ENCODE measurements at regions not wholly inside any gene's neighbourhood (a gene's known extent, or its start where the extent isn't known, plus 50 kb on each side); places are given as distances from the start of the nearest gene placed in this dataset.

DNA sequence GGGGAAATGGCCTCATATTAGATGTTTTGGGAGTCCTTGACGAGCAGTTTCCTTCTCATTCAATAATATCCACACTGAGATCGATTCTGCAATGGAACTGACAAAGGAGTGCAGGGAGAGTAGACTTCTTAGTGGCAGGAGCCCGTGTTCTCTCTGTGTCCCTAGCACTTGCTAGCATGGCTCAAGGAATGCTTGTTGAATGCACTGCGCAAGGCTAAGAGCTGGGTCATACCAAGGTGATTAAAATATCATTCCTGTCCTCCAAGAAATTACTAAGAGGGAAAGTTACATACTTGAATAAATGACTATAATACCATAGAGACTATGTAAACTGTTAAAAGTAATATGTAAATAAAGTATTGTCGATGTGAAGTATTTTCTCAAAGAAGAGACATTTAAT lies 630.1 kb downstream of the IRX1 start:
- no peak for ATAC-seq
- Histone ChIP-seq H3F3A (replicated peaks; ENCODE audit: low read depth) (no peaks in the 10 kb centered on the region), H2AFZ (no peak overlapping the region), H3K27ac (ENCODE audit: low read depth) (no peak overlapping the region), H4K20me1 (replicated peaks; ENCODE audit: insufficient read depth) (no peaks in the 10 kb centered on the region), H3K9me2 (ENCODE audit: insufficient read depth) (0 out of 2 replicates have a peak, but pooled peaks cover 8% of the 10 kb centered on the region), H3K36me3 (ENCODE audit: insufficient read depth) (no peaks in the 10 kb centered on the region), H3K4me1 (ENCODE audit: insufficient read depth) (no peaks in the 10 kb centered on the region), H3K27me3 (ENCODE audit: insufficient read depth) (no peaks in the 10 kb centered on the region), H3K79me2 (replicated peaks; ENCODE audit: insufficient read depth) (no peaks in the 10 kb centered on the region), H3K4me2 (no peak overlapping the region), H3K4me3 (no peak overlapping the region)
- H3K36me3 Mint-ChIP-seq (ENCODE audit: low read depth) = no peaks in the 10 kb centered on the region
- H3K27ac Mint-ChIP-seq = no peak overlapping the region
- DNase-seq (ENCODE audit: low spot score) = no peak
- no peak overlapping the region for H3K4me3 Mint-ChIP-seq
- H3K27me3 Mint-ChIP-seq (ENCODE audit: insufficient read depth, low read depth, poor library complexity) = peaks cover 4% of the 10 kb centered on the region
- no peaks in the 10 kb centered on the region for H3K9me3 Mint-ChIP-seq
- peaks cover 8% of the 10 kb centered on the region for H3K4me1 Mint-ChIP-seq
- TF ChIP-seq STAT1 (IDR thresholded peaks at IDR 0.05; ENCODE audit: unreplicated experiment) = no peak
- TF ChIP-seq JUNB (IDR thresholded peaks at IDR 0.05; ENCODE audit: unreplicated experiment) = no peak
- no peak for TF ChIP-seq POLR2AphosphoS5 (IDR thresholded peaks at IDR 0.05; ENCODE audit: low read depth)
- TF ChIP-seq, protein P1, sequence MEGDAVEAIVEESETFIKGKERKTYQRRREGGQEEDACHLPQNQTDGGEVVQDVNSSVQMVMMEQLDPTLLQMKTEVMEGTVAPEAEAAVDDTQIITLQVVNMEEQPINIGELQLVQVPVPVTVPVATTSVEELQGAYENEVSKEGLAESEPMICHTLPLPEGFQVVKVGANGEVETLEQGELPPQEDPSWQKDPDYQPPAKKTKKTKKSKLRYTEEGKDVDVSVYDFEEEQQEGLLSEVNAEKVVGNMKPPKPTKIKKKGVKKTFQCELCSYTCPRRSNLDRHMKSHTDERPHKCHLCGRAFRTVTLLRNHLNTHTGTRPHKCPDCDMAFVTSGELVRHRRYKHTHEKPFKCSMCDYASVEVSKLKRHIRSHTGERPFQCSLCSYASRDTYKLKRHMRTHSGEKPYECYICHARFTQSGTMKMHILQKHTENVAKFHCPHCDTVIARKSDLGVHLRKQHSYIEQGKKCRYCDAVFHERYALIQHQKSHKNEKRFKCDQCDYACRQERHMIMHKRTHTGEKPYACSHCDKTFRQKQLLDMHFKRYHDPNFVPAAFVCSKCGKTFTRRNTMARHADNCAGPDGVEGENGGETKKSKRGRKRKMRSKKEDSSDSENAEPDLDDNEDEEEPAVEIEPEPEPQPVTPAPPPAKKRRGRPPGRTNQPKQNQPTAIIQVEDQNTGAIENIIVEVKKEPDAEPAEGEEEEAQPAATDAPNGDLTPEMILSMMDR (conservative IDR thresholded peaks at IDR 0.05; ENCODE audit: low read depth in 2 of 2) = no peak
- no peak for TF ChIP-seq NANOG (IDR thresholded peaks at IDR 0.05; ENCODE audit: borderline replicate concordance)
- no peak for TF ChIP-seq ZNF331 (CRISPR knock-in tag; IDR thresholded peaks at IDR 0.05; ENCODE audit: low read depth)
- TF ChIP-seq, protein P2, sequence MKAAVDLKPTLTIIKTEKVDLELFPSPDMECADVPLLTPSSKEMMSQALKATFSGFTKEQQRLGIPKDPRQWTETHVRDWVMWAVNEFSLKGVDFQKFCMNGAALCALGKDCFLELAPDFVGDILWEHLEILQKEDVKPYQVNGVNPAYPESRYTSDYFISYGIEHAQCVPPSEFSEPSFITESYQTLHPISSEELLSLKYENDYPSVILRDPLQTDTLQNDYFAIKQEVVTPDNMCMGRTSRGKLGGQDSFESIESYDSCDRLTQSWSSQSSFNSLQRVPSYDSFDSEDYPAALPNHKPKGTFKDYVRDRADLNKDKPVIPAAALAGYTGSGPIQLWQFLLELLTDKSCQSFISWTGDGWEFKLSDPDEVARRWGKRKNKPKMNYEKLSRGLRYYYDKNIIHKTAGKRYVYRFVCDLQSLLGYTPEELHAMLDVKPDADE (IDR thresholded peaks at IDR 0.05) = no peak
- TF ChIP-seq, protein P3, sequence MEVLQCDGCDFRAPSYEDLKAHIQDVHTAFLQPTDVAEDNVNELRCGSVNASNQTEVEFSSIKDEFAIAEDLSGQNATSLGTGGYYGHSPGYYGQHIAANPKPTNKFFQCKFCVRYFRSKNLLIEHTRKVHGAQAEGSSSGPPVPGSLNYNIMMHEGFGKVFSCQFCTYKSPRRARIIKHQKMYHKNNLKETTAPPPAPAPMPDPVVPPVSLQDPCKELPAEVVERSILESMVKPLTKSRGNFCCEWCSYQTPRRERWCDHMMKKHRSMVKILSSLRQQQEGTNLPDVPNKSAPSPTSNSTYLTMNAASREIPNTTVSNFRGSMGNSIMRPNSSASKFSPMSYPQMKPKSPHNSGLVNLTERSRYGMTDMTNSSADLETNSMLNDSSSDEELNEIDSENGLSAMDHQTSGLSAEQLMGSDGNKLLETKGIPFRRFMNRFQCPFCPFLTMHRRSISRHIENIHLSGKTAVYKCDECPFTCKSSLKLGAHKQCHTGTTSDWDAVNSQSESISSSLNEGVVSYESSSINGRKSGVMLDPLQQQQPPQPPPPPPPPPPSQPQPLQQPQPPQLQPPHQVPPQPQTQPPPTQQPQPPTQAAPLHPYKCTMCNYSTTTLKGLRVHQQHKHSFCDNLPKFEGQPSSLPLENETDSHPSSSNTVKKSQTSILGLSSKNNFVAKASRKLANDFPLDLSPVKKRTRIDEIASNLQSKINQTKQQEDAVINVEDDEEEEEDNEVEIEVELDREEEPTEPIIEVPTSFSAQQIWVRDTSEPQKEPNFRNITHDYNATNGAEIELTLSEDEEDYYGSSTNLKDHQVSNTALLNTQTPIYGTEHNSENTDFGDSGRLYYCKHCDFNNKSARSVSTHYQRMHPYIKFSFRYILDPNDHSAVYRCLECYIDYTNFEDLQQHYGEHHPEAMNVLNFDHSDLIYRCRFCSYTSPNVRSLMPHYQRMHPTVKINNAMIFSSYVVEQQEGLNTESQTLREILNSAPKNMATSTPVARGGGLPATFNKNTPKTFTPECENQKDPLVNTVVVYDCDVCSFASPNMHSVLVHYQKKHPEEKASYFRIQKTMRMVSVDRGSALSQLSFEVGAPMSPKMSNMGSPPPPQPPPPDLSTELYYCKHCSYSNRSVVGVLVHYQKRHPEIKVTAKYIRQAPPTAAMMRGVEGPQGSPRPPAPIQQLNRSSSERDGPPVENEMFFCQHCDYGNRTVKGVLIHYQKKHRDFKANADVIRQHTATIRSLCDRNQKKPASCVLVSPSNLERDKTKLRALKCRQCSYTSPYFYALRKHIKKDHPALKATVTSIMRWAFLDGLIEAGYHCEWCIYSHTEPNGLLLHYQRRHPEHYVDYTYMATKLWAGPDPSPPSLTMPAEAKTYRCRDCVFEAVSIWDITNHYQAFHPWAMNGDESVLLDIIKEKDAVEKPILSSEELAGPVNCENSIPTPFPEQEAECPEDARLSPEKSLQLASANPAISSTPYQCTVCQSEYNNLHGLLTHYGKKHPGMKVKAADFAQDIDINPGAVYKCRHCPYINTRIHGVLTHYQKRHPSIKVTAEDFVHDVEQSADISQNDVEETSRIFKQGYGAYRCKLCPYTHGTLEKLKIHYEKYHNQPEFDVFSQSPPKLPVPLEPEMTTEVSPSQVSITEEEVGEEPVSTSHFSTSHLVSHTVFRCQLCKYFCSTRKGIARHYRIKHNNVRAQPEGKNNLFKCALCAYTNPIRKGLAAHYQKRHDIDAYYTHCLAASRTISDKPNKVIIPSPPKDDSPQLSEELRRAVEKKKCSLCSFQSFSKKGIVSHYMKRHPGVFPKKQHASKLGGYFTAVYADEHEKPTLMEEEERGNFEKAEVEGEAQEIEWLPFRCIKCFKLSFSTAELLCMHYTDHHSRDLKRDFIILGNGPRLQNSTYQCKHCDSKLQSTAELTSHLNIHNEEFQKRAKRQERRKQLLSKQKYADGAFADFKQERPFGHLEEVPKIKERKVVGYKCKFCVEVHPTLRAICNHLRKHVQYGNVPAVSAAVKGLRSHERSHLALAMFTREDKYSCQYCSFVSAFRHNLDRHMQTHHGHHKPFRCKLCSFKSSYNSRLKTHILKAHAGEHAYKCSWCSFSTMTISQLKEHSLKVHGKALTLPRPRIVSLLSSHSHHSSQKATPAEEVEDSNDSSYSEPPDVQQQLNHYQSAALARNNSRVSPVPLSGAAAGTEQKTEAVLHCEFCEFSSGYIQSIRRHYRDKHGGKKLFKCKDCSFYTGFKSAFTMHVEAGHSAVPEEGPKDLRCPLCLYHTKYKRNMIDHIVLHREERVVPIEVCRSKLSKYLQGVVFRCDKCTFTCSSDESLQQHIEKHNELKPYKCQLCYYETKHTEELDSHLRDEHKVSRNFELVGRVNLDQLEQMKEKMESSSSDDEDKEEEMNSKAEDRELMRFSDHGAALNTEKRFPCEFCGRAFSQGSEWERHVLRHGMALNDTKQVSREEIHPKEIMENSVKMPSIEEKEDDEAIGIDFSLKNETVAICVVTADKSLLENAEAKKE (CRISPR knock-in tag; IDR thresholded peaks at IDR 0.05) = no peak

Measured in GM23338 (cell line).